ENCODE measurements at regions not wholly inside any gene's neighbourhood (a gene's known extent, or its start where the extent isn't known, plus 50 kb on each side); places are given as distances from the start of the nearest gene placed in this dataset.

DNA sequence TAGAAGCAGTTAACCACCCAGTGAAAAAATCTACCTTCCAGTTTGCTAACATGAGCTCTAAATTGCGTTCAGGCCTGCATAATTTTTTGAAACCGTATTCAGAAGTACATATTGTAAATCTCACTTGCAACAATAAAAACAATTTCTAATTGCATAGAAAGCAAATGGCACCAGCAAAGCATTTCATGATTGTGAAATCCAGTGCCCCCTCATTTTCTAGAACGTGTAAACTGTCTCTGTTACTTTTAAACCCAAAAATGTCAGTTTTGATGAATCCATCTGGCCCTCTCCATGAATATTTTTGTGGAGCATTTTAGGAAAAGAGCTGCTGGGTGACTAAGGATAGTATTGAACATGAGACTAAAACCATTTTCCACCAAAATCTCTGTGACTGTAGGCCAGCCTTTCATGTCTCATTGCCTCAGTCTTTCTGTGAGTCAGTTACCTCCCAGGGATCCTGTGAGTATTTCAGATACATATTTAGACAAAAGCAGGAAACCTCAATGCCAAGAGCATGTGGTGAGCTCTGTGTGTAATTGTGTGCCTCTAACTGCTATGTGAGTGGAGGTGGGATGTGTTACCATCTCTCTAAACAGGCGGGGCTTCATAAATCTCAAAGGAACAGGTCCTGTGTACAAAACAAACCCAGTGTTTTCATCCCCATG lies 477.8 kb upstream of the DCC start:
- TF ChIP-seq, protein P1, sequence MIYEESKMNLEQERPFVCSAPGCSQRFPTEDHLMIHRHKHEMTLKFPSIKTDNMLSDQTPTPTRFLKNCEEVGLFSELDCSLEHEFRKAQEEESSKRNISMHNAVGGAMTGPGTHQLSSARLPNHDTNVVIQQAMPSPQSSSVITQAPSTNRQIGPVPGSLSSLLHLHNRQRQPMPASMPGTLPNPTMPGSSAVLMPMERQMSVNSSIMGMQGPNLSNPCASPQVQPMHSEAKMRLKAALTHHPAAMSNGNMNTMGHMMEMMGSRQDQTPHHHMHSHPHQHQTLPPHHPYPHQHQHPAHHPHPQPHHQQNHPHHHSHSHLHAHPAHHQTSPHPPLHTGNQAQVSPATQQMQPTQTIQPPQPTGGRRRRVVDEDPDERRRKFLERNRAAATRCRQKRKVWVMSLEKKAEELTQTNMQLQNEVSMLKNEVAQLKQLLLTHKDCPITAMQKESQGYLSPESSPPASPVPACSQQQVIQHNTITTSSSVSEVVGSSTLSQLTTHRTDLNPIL (CRISPR knock-in tag; IDR thresholded peaks at IDR 0.05; ENCODE audit: low read depth): no peak
- TF ChIP-seq ZNF565 (CRISPR knock-in tag; conservative IDR thresholded peaks at IDR 0.05; ENCODE audit: low read depth): no peak
- no peak for TF ChIP-seq ZFP3 (CRISPR knock-in tag; IDR thresholded peaks at IDR 0.05)
- TF ChIP-seq ARNTL (CRISPR knock-in tag; IDR thresholded peaks at IDR 0.05; ENCODE audit: borderline replicate concordance, low read depth): no peak
- TF ChIP-seq, protein P2, sequence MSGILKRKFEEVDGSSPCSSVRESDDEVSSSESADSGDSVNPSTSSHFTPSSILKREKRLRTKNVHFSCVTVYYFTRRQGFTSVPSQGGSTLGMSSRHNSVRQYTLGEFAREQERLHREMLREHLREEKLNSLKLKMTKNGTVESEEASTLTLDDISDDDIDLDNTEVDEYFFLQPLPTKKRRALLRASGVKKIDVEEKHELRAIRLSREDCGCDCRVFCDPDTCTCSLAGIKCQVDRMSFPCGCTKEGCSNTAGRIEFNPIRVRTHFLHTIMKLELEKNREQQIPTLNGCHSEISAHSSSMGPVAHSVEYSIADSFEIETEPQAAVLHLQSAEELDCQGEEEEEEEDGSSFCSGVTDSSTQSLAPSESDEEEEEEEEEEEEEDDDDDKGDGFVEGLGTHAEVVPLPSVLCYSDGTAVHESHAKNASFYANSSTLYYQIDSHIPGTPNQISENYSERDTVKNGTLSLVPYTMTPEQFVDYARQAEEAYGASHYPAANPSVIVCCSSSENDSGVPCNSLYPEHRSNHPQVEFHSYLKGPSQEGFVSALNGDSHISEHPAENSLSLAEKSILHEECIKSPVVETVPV (CRISPR knock-in tag; IDR thresholded peaks at IDR 0.05): no peak
- no peak for TF ChIP-seq PATZ1 (CRISPR knock-in tag; IDR thresholded peaks at IDR 0.05; ENCODE audit: borderline replicate concordance)
- no peak for TF ChIP-seq BACH2 (CRISPR knock-in tag; IDR thresholded peaks at IDR 0.05; ENCODE audit: borderline replicate concordance)
- no peak for TF ChIP-seq RARB (CRISPR knock-in tag; IDR thresholded peaks at IDR 0.05)

Data from SK-N-SH treated with all-trans-retinoic acid at 6 μM for 48 hours (cell line).